Vagina (tissue), 2 donors: ENCODE measurements at regions not wholly inside any gene's neighbourhood (a gene's known extent, or its start where the extent isn't known, plus 50 kb on each side); places are given as distances from the start of the nearest gene placed in this dataset.

Experiments
- DNase-seq, 2 donors: peaks; one replicate each; pipeline ENCODE4 v3.0.0-alpha.2; 2017; ENCODE audit errors: extremely low spot score in 2 of 2
- H3K27ac ChIP-seq: fragments of 200-600 bp; sonication (generic); one replicate; pipeline ENCODE4 v1.5.1; 2019
- H3K27me3 ChIP-seq: fragments of 200-600 bp; sonication (generic); one replicate; pipeline ENCODE4 v1.5.1; 2019
- H3K36me3 ChIP-seq, 2 donors: fragments of 200-600 bp; sonication (generic); one replicate each; pipeline ENCODE4 v1.5.1; 2017 to 2019
- H3K4me1 ChIP-seq: fragments of 200-600 bp; sonication (generic); one replicate; pipeline ENCODE4 v1.5.1; 2019
- H3K4me3 ChIP-seq, 2 donors: fragments of 200-600 bp; sonication (generic); 1 replicate in 1 of 2; 2 replicates in 1 of 2; pipeline ENCODE4 v1.5.1; 2016 to 2019
- H3K9me3 ChIP-seq: fragments of 200-600 bp; sonication (generic); one replicate; pipeline ENCODE4 v1.5.1; 2019
- CTCF ChIP-seq, 3 experiments: fragments of 450-650 bp in 2 of 3; fragments of 200-600 bp in 1 of 3; sonication (generic) in 1 of 3; IDR thresholded peaks; one replicate each; pipeline ENCODE4 v1.5.1; 2017 to 2019; ENCODE audit warnings: antibody characterized with exemption in 3 of 3, mild to moderate bottlenecking in 2 of 3, moderate library complexity in 2 of 3
- POLR2A ChIP-seq, 2 donors: fragments of 450-650 bp; IDR thresholded peaks; one replicate each; pipeline ENCODE4 v1.6.1; 2017; ENCODE audit warnings: antibody characterized with exemption in 2 of 2, mild to moderate bottlenecking in 2 of 2, moderate library complexity in 2 of 2
- POLR2AphosphoS5 ChIP-seq, 2 donors: sonication (generic); formaldehyde crosslinking; IDR thresholded peaks; one replicate each; pipeline ENCODE4 v1.9.0; 2017; ENCODE audit warnings: antibody characterized with exemption in 2 of 2, mild to moderate bottlenecking in 2 of 2, low read depth in 1 of 2; ENCODE audit not compliant: insufficient read depth in 1 of 2
- intact Hi-C: fragments of 100-400 bp; cut with DNase I; formaldehyde crosslinking; loops from one replicate; pipeline ENCODE4 v1.15.1; 2023

- no peaks in the 10 kb centered on the region for H3K36me3 ChIP-seq
- H3K27me3 ChIP-seq, result no peaks in the 10 kb centered on the region
- TF ChIP-seq CTCF (IDR thresholded peaks at IDR 0.05), result no peak
- TF ChIP-seq POLR2A (IDR thresholded peaks at IDR 0.05), result no peak
- TF ChIP-seq POLR2AphosphoS5 (IDR thresholded peaks at IDR 0.05; ENCODE audit: insufficient read depth in 1 of 2, low read depth in 1 of 2), result no peak
- no peak for DNase-seq
- intact Hi-C loops, result no loop called here
- H3K9me3 ChIP-seq, result no peaks in the 10 kb centered on the region
- H3K27ac ChIP-seq, result no peak overlapping the region
- H3K4me1 ChIP-seq, result no peaks in the 10 kb centered on the region
- no peak overlapping the region for H3K4me3 ChIP-seq
Measured at GRCh38 chr11:70915158-70915985, 337.0 kb downstream of the SHANK2 start.

GRCh38 chr11:70916351-70916750, 336.0 kb downstream of the SHANK2 start:
- DNase-seq, result no peak
- Histone ChIP-seq H3K36me3 (no peaks in the 10 kb centered on the region), H3K4me3 (no peak overlapping the region), H3K27me3 (no peaks in the 10 kb centered on the region), H3K27ac (no peak overlapping the region), H3K4me1 (no peaks in the 10 kb centered on the region), H3K9me3 (peaks cover 5% of the 10 kb centered on the region)
- TF ChIP-seq POLR2AphosphoS5 (IDR thresholded peaks at IDR 0.05; ENCODE audit: insufficient read depth in 1 of 2, low read depth in 1 of 2) (no peak), CTCF (IDR thresholded peaks at IDR 0.05) (no peak), POLR2A (IDR thresholded peaks at IDR 0.05) (no peak)
- intact Hi-C loops, result no loop called here

- Histone ChIP-seq H3K9me3 (peaks cover 7% of the 10 kb centered on the region), H3K4me3 (no peak overlapping the region), H3K27ac (no peak overlapping the region), H3K27me3 (no peaks in the 10 kb centered on the region), H3K4me1 (no peaks in the 10 kb centered on the region), H3K36me3 (no peaks in the 10 kb centered on the region)
- intact Hi-C loops, result no loop called here
- no peak for DNase-seq
- TF ChIP-seq POLR2AphosphoS5 (IDR thresholded peaks at IDR 0.05; ENCODE audit: insufficient read depth in 1 of 2, low read depth in 1 of 2), result no peak
- TF ChIP-seq POLR2A (IDR thresholded peaks at IDR 0.05), result no peak
- no peak for TF ChIP-seq CTCF (IDR thresholded peaks at IDR 0.05)
Measured at GRCh38 chr11:70918242-70918641, 334.1 kb downstream of the SHANK2 start.

- H3K27me3 ChIP-seq, result no peaks in the 10 kb centered on the region
- TF ChIP-seq POLR2A (IDR thresholded peaks at IDR 0.05) (no peak), POLR2AphosphoS5 (IDR thresholded peaks at IDR 0.05; ENCODE audit: insufficient read depth in 1 of 2, low read depth in 1 of 2) (no peak), CTCF (IDR thresholded peaks at IDR 0.05) (no peak)
- intact Hi-C loops, result no loop called here
Measured at GRCh38 chr11:70921804-70922203, 330.6 kb downstream of the SHANK2 start.

GRCh38 chr11:70924108-70924507, 328.3 kb downstream of the SHANK2 start:
- Histone ChIP-seq H3K27ac (no peak overlapping the region), H3K9me3 (peaks cover 7% of the 10 kb centered on the region), H3K4me3 (no peak overlapping the region), H3K4me1 (no peaks in the 10 kb centered on the region), H3K27me3 (no peaks in the 10 kb centered on the region), H3K36me3 (no peaks in the 10 kb centered on the region)
- DNase-seq, result no peak
- intact Hi-C loops, result no loop called here
- TF ChIP-seq POLR2A (IDR thresholded peaks at IDR 0.05) (no peak), POLR2AphosphoS5 (IDR thresholded peaks at IDR 0.05; ENCODE audit: insufficient read depth in 1 of 2, low read depth in 1 of 2) (no peak), CTCF (IDR thresholded peaks at IDR 0.05) (no peak)

More at GRCh38 chr11:70921804-70922203, 330.6 kb downstream of the SHANK2 start:
- DNase-seq, result no peak
- Histone ChIP-seq H3K4me3 (no peak overlapping the region), H3K4me1 (no peaks in the 10 kb centered on the region), H3K27ac (no peak overlapping the region), H3K36me3 (no peaks in the 10 kb centered on the region), H3K9me3 (peaks cover 7% of the 10 kb centered on the region)
